HEK293 (cell line): ENCODE measurements at regions not wholly inside any gene's neighbourhood (a gene's known extent, or its start where the extent isn't known, plus 50 kb on each side); places are given as distances from the start of the nearest gene placed in this dataset.
A peak's percentile ranks its signal among the peaks of the same experiment; 100 is the strongest.
"Not testable (repeated sequence)": the region's sequence is repeated elsewhere in the genome, so short reads cannot be mapped to it uniquely, and the experiment has no call there.

Source experiments
- CTCF ChIA-PET: fragments of 350-600 bp; formaldehyde crosslinking; extraction: SDS; loops from one replicate; lab custom pipeline; 2021; ENCODE audit warnings: antibody characterized with exemption; lab: Yijun Ruan, JAX
- POLR2A ChIA-PET: fragments of 300-600 bp; formaldehyde crosslinking; extraction: SDS; loops from one replicate; lab custom pipeline; 2020; ENCODE audit warnings: antibody characterized with exemption, inconsistent platforms; lab: Yijun Ruan, JAX
- H3K27ac ChIP-seq: fragments of 200-500 bp; sonication (Bioruptor generic); 2 replicates; pipeline ENCODE4 v1.5.1; 2014; ENCODE audit warnings: low read depth, low read length, control low read depth, inconsistent platforms; ENCODE audit errors: extremely low read depth
- H3K36me3 ChIP-seq, 2 experiments: fragments of 200-500 bp in 1 of 2; sonication (Bioruptor generic) in 1 of 2; 1 replicate in 1 of 2; 2 replicates in 1 of 2; pipeline ENCODE4 v1.5.1; 2014 to 2017; ENCODE audit warnings: inconsistent platforms in 2 of 2, low read length in 2 of 2; ENCODE audit not compliant: control insufficient read depth in 2 of 2, insufficient read depth in 1 of 2
- H3K4me1 ChIP-seq: fragments of 200-500 bp; sonication (Bioruptor generic); 2 replicates; pipeline ENCODE4 v1.5.1; 2014; ENCODE audit warnings: mild to moderate bottlenecking, low read length, inconsistent platforms; ENCODE audit not compliant: control insufficient read depth, insufficient read depth
- H3K4me3 ChIP-seq: 2 replicates; pipeline ENCODE4 v1.5.1; 2011; ENCODE audit warnings: low read depth, mild to moderate bottlenecking, control low read depth, low read length, moderate library complexity
- H3K9me3 ChIP-seq: fragments of 200-500 bp; sonication (Bioruptor generic); 2 replicates; pipeline ENCODE4 v1.5.1; 2014; ENCODE audit warnings: low read depth, low read length, inconsistent platforms; ENCODE audit not compliant: control insufficient read depth, insufficient read depth
- FEZF1 ChIP-seq: fragments of 450-650 bp; formaldehyde crosslinking; IDR thresholded peaks from 2 replicates; pipeline ENCODE4 v1.5.1; 2016; ENCODE audit warnings: missing biosample characterization, missing genetic modification characterization
- GLI2 ChIP-seq: fragments of 450-650 bp; formaldehyde crosslinking; IDR thresholded peaks from 2 replicates; pipeline ENCODE4; 2017; ENCODE audit warnings: missing biosample characterization, missing genetic modification characterization, low read depth, borderline replicate concordance
- REPIN1 ChIP-seq: fragments of 450-650 bp; formaldehyde crosslinking; IDR thresholded peaks from 2 replicates; pipeline ENCODE4 v1.5.1; 2017; ENCODE audit warnings: missing biosample characterization, missing genetic modification characterization, low read depth
- SETDB1 ChIP-seq: IDR thresholded peaks from one replicate; pipeline ENCODE4 v1.6.1; 2017; ENCODE audit warnings: mild to moderate bottlenecking, low read length, moderate library complexity, mixed read lengths; ENCODE audit not compliant: insufficient read length
- ZBTB20 ChIP-seq: fragments of 450-650 bp; formaldehyde crosslinking; IDR thresholded peaks from 2 replicates; pipeline ENCODE4 v1.5.1; 2016; ENCODE audit warnings: missing biosample characterization, missing genetic modification characterization
- ZNF184 ChIP-seq: fragments of 450-650 bp; IDR thresholded peaks from 2 replicates; pipeline ENCODE4 v1.5.1; 2018; ENCODE audit warnings: missing biosample characterization, mild to moderate bottlenecking, missing genetic modification characterization
- ZNF341 ChIP-seq: fragments of 450-650 bp; formaldehyde crosslinking; IDR thresholded peaks from 2 replicates; pipeline ENCODE4; 2016; ENCODE audit warnings: low read depth, missing biosample characterization, missing genetic modification characterization
- ZNF366 ChIP-seq: fragments of 450-650 bp; formaldehyde crosslinking; conservative IDR thresholded peaks from 2 replicates; pipeline ENCODE4 v1.5.1; 2016; ENCODE audit warnings: missing biosample characterization, missing genetic modification characterization
- ZNF600 ChIP-seq: fragments of 450-650 bp; formaldehyde crosslinking; IDR thresholded peaks from 2 replicates; pipeline ENCODE4 v1.5.1; 2016; ENCODE audit warnings: missing biosample characterization, missing genetic modification characterization
- ZNF843 ChIP-seq: fragments of 450-650 bp; formaldehyde crosslinking; IDR thresholded peaks from 2 replicates; pipeline ENCODE4 v1.5.1; 2016; ENCODE audit warnings: missing biosample characterization, missing genetic modification characterization
- ZXDB ChIP-seq: fragments of 450-650 bp; formaldehyde crosslinking; IDR thresholded peaks from 2 replicates; pipeline ENCODE4 v1.5.1; 2016; ENCODE audit warnings: missing biosample characterization, missing genetic modification characterization
- TF ChIP-seq, protein P1 (sequence below): fragments of 450-650 bp; formaldehyde crosslinking; IDR thresholded peaks from 2 replicates; pipeline ENCODE4 v1.5.1; 2016; ENCODE audit warnings: missing biosample characterization, missing genetic modification characterization
- TF ChIP-seq, protein P2 (sequence below): fragments of 450-650 bp; formaldehyde crosslinking; IDR thresholded peaks from 2 replicates; pipeline ENCODE4 v1.5.1; 2016; ENCODE audit warnings: missing biosample characterization, missing genetic modification characterization
- TF ChIP-seq, protein P3 (sequence below): fragments of 450-650 bp; formaldehyde crosslinking; IDR thresholded peaks from 2 replicates; pipeline ENCODE4 v1.5.1; 2016; ENCODE audit warnings: missing biosample characterization, missing genetic modification characterization
- TF ChIP-seq, protein P4 (sequence below): fragments of 450-650 bp; formaldehyde crosslinking; IDR thresholded peaks from 2 replicates; pipeline ENCODE4 v1.5.1; 2017; ENCODE audit warnings: missing biosample characterization, missing genetic modification characterization

DNA sequence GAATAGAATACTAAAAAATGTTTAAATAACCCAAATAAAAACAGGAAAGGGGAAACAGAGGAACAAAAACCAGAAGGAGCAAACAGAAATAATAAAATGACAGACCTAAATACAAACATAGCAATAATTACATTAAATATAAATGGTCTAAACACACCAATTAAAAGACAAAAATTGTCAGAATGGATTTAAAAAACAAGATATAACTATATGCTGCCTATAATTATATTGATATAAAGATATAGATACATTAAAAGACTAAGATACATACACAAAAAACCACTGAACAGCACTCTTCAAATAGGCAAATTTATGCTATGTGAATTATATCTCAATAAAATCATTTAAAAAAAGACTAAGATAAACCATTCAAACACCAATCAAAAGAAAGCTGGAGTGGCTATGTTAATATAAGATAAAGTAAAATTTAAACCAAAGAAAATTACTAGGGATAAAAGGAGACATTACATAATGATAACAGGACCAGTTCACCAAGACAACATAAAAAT, 168.9 kb downstream of the SMAD6 start (continued):
- TF ChIP-seq, protein P1, sequence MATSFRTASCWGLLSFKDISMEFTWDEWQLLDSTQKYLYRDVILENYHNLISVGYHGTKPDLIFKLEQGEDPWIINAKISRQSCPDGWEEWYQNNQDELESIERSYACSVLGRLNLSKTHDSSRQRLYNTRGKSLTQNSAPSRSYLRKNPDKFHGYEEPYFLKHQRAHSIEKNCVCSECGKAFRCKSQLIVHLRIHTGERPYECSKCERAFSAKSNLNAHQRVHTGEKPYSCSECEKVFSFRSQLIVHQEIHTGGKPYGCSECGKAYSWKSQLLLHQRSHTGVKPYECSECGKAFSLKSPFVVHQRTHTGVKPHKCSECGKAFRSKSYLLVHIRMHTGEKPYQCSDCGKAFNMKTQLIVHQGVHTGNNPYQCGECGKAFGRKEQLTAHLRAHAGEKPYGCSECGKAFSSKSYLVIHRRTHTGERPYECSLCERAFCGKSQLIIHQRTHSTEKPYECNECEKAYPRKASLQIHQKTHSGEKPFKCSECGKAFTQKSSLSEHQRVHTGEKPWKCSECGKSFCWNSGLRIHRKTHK, result no peak
- no peak for TF ChIP-seq GLI2 (tag by site-specific recombination)
- TF ChIP-seq, protein P2, sequence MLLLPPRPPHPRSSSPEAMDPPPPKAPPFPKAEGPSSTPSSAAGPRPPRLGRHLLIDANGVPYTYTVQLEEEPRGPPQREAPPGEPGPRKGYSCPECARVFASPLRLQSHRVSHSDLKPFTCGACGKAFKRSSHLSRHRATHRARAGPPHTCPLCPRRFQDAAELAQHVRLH, result no peak
- TF ChIP-seq SETDB1, result peak; percentile 65

DNA sequence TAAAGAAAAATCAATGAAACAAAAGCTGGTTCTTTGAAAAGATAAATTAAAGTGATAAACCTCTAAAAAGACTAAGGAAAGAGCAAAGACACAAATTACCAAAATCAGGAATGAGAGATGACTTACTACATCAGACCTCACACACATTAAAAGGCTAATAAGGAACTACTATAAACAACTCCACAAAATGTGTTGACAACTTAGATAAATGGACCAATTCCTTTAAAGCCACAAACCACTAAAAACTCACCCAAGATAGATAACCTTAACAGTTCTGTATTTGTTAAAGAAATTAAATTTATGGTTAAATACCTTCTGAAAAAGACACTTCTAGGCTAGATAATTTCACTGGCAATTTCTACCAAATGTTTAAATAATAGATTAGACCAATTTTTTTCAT, 170.4 kb downstream of the SMAD6 start:
- H3K36me3 ChIP-seq, result no peaks in the 10 kb centered on the region
- POLR2A ChIA-PET, result no interaction called here
- H3K4me3 ChIP-seq, result no peak overlapping the region
- peaks cover 13% of the 10 kb centered on the region for H3K4me1 ChIP-seq
- no peak overlapping the region for H3K27ac ChIP-seq
- TF ChIP-seq FEZF1 (tag by site-specific recombination) (peak; percentile 97), ZNF366 (tag by site-specific recombination) (0 out of 2 replicates have a peak, but pooled peaks have one; percentile 37), REPIN1 (tag by site-specific recombination) (no peak), ZNF184 (no peak), ZNF843 (tag by site-specific recombination) (peak; percentile 86), ZXDB (tag by site-specific recombination) (peak; percentile 53; the same call in 1 of the 2 replicates)
- TF ChIP-seq, protein P3, sequence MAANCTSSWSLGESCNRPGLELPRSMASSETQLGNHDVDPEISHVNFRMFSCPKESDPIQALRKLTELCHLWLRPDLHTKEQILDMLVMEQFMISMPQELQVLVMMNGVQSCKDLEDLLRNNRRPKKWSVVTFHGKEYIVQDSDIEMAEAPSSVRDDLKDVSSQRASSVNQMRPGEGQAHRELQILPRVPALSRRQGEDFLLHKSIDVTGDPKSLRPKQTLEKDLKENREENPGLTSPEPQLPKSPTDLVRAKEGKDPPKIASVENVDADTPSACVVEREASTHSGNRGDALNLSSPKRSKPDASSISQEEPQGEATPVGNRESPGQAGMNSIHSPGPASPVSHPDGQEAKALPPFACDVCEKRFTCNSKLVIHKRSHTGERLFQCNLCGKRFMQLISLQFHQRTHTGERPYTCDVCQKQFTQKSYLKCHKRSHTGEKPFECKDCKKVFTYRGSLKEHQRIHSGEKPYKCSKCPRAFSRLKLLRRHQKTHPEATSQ (tag by site-specific recombination), result no peak
- TF ChIP-seq, protein P4, sequence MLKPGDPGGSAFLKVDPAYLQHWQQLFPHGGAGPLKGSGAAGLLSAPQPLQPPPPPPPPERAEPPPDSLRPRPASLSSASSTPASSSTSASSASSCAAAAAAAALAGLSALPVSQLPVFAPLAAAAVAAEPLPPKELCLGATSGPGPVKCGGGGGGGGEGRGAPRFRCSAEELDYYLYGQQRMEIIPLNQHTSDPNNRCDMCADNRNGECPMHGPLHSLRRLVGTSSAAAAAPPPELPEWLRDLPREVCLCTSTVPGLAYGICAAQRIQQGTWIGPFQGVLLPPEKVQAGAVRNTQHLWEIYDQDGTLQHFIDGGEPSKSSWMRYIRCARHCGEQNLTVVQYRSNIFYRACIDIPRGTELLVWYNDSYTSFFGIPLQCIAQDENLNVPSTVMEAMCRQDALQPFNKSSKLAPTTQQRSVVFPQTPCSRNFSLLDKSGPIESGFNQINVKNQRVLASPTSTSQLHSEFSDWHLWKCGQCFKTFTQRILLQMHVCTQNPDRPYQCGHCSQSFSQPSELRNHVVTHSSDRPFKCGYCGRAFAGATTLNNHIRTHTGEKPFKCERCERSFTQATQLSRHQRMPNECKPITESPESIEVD (tag by site-specific recombination), result peak; percentile 56; the same call in 1 of the 2 replicates
- TF ChIP-seq, all 188 proteins: peak for 5
- H3K9me3 ChIP-seq, result no peaks in the 10 kb centered on the region
- CTCF ChIA-PET, result interaction anchor here (0.7 to 4.1 kb wide), 6 partner anchors 9 to 1248 kb away, joined by 3 to 19 read pairs (median 5); no protein-coding TSS in a partner anchor

DNA sequence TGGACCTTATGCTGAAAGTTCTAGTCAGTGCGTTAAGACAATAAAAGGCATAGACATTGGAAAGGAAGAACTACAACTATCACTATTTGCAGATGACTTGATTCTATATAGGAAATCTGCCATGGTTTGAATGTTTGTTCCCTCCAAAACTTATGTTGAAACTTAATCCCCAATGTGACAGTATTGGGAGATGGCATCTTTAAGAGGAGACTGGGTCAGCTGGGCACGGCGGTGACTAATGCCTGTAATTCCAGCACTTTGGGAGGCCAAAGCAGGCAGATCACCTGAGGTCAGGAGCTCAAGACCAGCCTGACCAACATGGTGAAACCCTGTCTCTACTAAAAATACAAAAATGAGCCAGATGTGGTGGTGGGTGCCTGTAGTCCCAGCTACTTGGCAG, 171.3 kb downstream of the SMAD6 start:
- CTCF ChIA-PET, result interaction anchor here (0.5 to 4.1 kb wide), 8 partner anchors 9 to 1247 kb away, joined by 3 to 19 read pairs (median 4); no protein-coding TSS in a partner anchor
- H3K9me3 ChIP-seq, H3K4me3 ChIP-seq, H3K36me3 ChIP-seq, H3K27ac ChIP-seq: not testable (repeated sequence)
- H3K4me1 ChIP-seq, result peaks cover 13% of the 10 kb centered on the region
- TF ChIP-seq ZNF600 (tag by site-specific recombination), result 0 out of 2 replicates have a peak, but pooled peaks have one; percentile 45
- TF ChIP-seq, all 188 proteins: peak for 1; not testable (repeated sequence) for 187
- POLR2A ChIA-PET, result not testable (repeated sequence)

DNA sequence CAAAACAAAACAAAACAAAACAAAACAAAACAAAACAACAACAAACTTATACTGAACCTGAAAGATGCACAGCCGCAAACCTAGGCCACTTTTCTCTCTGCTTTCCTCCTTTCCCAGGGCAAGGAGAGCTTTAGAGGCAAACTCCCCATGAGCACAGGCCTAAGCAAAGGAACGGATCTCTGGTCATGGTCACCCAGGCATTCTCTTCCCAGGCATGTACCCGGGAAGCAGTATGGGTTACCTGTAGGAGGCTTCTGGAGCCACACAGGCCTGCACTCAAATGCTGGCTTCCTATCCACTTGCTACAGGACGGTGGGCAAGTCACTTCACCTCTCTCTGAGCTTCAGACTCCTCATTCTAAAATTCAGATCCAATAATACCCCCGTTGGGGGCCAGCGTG, 171.8 kb downstream of the SMAD6 start:
- Histone ChIP-seq H3K4me3 (no peak overlapping the region), H3K36me3 (no peaks in the 10 kb centered on the region), H3K27ac (no peak overlapping the region), H3K4me1 (peaks cover 13% of the 10 kb centered on the region), H3K9me3 (no peaks in the 10 kb centered on the region)
- ChIA-PET POLR2A (no interaction called here), CTCF (interaction anchor here (0.5 to 4.1 kb wide), 10 partner anchors 10 to 843 kb away, joined by 3 to 19 read pairs (median 3); no protein-coding TSS in a partner anchor)
- TF ChIP-seq ZBTB20 (tag by site-specific recombination) (peak; percentile 51; the same call in 1 of the 2 replicates), ZNF341 (tag by site-specific recombination) (no peak)
